GM10248 (cell line): ENCODE measurements at regions not wholly inside any gene's neighbourhood (a gene's known extent, or its start where the extent isn't known, plus 50 kb on each side); places are given as distances from the start of the nearest gene placed in this dataset.
A peak's percentile ranks its signal among the peaks of the same experiment; 100 is the strongest.
"Not testable (repeated sequence)": the region's sequence is repeated elsewhere in the genome, so short reads cannot be mapped to it uniquely, and the experiment has no call there.

Experiments
- CTCF ChIA-PET: fragments of 300-600 bp; sonication (Branson Sonifier 250); formaldehyde crosslinking; extraction: SDS; loops from one replicate; lab custom pipeline; 2021; ENCODE audit warnings: antibody characterized with exemption; lab: Yijun Ruan, JAX
- POLR2A ChIA-PET: fragments of 350-650 bp; sonication (Branson Sonifier 250); formaldehyde crosslinking; extraction: SDS; loops from one replicate; lab custom pipeline; 2020; ENCODE audit warnings: antibody characterized with exemption; lab: Yijun Ruan, JAX
- DNase-seq: peaks from one replicate; pipeline ENCODE4 v3.0.0; 2012; ENCODE audit errors: extremely low spot score
- CTCF ChIP-seq: IDR thresholded peaks from 2 replicates; pipeline ENCODE4 v1.5.1; 2012; ENCODE audit warnings: mild to moderate bottlenecking, low read depth; ENCODE audit errors: extremely low read depth, missing control alignments, control extremely low read depth

DNA sequence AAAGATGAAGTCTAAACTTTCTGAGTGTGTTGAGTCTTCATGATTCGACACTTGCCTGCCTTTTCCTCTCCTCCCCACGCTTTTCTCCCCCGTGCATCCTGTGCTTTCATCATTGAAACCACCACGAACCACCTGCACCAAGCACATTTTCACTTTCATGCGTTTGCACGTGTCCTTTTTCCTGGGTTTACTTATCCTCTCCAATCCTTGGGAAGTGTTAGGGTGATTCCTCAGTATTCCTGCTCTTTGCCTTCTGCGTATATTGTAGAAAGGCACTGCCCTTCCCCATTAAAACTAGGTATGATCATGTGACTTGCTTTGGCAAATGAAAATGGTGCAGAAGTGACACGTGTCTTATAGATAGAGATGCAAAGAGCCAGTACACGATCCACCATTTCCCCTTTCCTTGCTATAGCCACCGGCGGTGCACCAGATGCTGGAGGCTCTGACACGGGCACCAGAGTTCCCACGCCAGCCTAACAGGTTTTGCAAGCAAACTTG is 106.6 kb downstream of the BRMS1L start:
- no peak for TF ChIP-seq CTCF
- ChIA-PET POLR2A (no interaction called here), CTCF (interaction anchor here (1.4 to 1.6 kb wide), 2 partner anchors 11 to 136 kb away, joined by 4 read pairs; no protein-coding TSS in a partner anchor)
- peak; percentile 15 for DNase-seq

GRCh38 chr14:35932136-35932535 is 106.0 kb downstream of the BRMS1L start:
- no peak for TF ChIP-seq CTCF
- no peak for DNase-seq
- ChIA-PET POLR2A (no interaction called here), CTCF (interaction anchor here (1.4 to 1.6 kb wide), 2 partner anchors 11 to 137 kb away, joined by 4 read pairs; no protein-coding TSS in a partner anchor)

DNA sequence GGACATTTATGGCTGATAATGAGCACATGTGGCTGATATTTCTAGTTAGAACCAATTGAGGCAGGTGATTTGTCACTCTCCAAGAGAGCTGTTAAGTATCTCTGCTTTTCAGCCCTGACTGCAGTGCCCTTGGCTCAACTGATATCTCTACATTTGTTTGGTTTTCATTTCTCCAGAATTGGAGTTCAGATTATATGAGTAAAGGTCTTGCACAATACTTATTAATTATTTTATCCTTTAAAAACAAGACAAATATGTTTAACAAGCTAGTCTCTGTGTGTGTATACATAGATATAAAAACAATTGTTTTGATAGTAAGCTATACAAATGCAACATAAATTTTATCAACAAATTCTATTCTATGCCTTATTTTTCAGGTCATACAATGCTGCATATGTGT is 105.2 kb downstream of the BRMS1L start:
- TF ChIP-seq CTCF: no peak
- no peak for DNase-seq
- ChIA-PET POLR2A (interaction anchor here (0.6 kb wide), 1 partner anchor 50 kb away, joined by 4 read pairs; no protein-coding TSS in a partner anchor), CTCF (interaction anchor here (1.4 kb wide), 1 partner anchor 10 kb away, joined by 4 read pairs; no protein-coding TSS in a partner anchor)

DNA sequence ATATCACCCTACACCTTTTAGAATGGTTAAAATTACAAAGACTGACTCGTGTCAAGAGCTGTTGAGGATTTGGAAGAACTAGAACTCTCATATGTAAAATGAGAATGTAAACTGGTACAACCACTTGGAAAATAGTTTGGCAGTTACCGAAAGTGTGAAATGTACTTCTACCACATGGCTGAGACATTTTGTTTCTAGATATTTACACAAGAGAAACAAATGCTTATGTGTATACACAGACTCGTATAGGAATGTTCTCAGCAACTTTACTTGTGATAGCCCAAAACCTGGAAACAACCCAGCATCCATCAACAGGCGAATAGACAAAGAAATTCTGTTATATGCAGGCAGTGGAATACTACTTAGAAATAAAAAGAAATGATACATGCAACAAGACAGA is 103.0 kb downstream of the BRMS1L start:
- ChIA-PET CTCF (no interaction called here), POLR2A (no interaction called here)
- no peak for TF ChIP-seq CTCF
- DNase-seq: no peak

- POLR2A ChIA-PET: no interaction called here
Observed at GRCh38 chr14:35927727-35928126, 101.6 kb downstream of the BRMS1L start.

DNA sequence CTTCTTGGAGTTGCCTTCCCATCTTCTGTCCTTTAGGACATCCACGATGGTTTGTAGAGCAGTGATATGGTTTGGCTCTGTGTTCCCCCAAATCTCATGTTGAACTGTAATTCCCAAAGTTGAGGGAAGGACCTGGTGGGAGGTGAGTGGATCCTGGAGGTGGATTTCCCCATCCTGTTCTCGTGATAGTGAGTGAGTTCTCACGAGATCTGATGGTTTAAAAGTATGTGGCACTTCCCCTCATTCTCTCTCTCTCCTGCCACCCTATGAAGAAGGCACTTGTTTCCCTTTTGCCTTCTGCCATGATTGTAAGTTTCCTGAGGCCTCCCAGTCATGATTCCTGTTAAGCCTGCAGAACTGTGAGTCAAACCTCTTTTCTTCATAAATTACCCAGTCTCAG is 99.2 kb downstream of the BRMS1L start:
- POLR2A ChIA-PET: no interaction called here
- CTCF ChIA-PET: no interaction called here
- DNase-seq: no peak
- no peak for TF ChIP-seq CTCF

More at GRCh38 chr14:35927727-35928126, 101.6 kb downstream of the BRMS1L start:
- CTCF ChIA-PET: interaction anchor here (1.5 kb wide), 1 partner anchor 12 kb away, joined by 5 read pairs; no protein-coding TSS in a partner anchor
- no peak for DNase-seq
- TF ChIP-seq CTCF: no peak

GRCh38 chr14:35922590-35922989 is 96.5 kb downstream of the BRMS1L start:
- DNase-seq, CTCF ChIA-PET, POLR2A ChIA-PET: not testable (repeated sequence)
